CD4-positive, alpha-beta T cell treated with Interleukin-2 at 100 ng/mL for 4 hours (primary cell): ENCODE measurements at regions not wholly inside any gene's neighbourhood (a gene's known extent, or its start where the extent isn't known, plus 50 kb on each side); places are given as distances from the start of the nearest gene placed in this dataset.
"Not testable (repeated sequence)": the region's sequence is repeated elsewhere in the genome, so short reads cannot be mapped to it uniquely, and the experiment has no call there.

Experiments used
- DNase-seq: peaks from one replicate; pipeline ENCODE4 v3.0.0-alpha.2; 2020; ENCODE audit warnings: low spot score

GRCh38 chr3:159657629-159658028 lies 331.0 kb upstream of the IL12A start:
- no peak for DNase-seq

GRCh38 chr3:159660326-159660725 lies 328.3 kb upstream of the IL12A start:
- no peak for DNase-seq

DNA sequence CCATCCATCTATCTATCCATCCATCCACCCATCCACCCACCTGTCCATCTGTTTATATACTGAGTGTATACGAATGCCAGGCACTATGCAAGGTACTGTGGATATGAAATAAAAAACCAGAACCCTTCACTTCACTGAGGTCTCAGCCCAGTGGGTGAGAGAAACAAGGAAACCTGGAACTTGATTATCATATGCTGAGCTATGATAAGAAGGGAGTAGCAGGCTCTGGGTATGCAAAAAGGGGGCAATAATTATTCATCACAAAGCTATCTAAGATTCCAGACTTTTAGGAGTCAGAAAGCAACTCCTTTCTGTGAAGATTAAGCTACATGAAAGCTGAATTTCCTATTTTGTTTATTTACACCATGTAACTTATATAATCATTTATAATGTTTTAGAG lies 327.7 kb upstream of the IL12A start:
- no peak for DNase-seq

DNA sequence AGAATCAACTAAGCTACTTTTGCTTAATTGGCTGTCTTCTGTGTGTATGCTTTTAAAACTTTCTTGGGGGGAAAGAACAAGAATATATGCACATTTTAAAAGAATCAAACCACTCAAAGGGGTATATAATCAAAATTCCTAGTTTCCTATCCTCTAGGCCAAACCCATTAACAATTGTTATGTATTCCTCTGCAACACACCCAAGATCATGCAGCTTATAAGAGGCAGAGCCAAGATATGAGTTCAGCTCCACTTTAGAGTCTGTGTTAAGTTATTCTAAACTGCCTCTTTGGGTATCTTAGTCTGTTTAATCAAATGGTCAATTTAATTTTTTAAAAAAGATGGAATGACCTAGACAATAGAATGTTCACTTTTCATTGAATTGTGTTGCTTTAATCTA lies 326.1 kb upstream of the IL12A start:
- DNase-seq: no peak

DNA sequence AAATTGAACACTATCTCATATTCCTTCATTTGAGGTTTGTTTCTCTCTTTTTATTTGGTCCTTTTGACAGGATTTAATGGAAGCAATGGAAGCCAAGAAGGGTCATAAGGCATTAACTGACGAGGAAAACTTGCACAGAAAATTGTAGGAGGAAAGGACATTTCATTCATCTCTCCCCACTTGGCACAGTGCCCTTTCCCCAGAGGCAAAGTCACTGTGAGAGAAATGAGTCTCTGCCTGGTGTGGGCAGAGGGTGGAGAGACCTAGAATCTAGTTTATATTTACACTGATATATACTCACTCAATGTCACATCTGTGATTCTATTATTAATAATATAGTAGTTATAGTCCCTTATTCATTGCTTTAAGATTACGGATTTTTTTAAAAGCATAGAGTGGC lies 324.6 kb upstream of the IL12A start:
- no peak for DNase-seq

- DNase-seq: no peak
Observed at GRCh38 chr3:159664653-159665052, 324.0 kb upstream of the IL12A start.

GRCh38 chr3:159667261-159667660 lies 321.4 kb upstream of the IL12A start:
- no peak for DNase-seq

GRCh38 chr3:159668461-159668860 lies 320.2 kb upstream of the IL12A start:
- no peak for DNase-seq

DNA sequence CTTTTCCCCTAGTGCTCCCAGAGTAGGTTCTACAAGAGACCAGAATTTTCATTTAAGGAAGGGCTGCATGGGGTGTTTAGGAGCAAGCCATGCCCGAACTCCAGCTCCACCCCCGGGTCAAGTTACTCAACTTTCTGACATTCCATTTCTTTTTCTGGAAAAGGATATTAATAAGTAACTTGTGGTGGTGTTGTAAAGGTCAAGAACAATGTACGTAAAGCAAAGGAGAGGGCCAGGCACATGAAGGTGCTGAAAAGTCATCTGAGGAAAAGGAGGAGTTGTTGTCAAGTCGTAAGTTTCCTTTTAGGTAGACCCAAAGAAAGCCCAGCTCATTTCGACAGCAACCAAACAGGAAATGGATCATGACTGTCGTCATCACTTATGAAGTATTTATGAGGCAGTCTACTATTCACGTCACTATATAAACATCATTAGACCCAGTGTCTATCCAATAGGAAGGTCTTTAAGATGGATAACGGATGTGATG lies 319.6 kb upstream of the IL12A start:
- no peak for DNase-seq

GRCh38 chr3:159669766-159670165 lies 318.9 kb upstream of the IL12A start:
- DNase-seq: no peak

DNA sequence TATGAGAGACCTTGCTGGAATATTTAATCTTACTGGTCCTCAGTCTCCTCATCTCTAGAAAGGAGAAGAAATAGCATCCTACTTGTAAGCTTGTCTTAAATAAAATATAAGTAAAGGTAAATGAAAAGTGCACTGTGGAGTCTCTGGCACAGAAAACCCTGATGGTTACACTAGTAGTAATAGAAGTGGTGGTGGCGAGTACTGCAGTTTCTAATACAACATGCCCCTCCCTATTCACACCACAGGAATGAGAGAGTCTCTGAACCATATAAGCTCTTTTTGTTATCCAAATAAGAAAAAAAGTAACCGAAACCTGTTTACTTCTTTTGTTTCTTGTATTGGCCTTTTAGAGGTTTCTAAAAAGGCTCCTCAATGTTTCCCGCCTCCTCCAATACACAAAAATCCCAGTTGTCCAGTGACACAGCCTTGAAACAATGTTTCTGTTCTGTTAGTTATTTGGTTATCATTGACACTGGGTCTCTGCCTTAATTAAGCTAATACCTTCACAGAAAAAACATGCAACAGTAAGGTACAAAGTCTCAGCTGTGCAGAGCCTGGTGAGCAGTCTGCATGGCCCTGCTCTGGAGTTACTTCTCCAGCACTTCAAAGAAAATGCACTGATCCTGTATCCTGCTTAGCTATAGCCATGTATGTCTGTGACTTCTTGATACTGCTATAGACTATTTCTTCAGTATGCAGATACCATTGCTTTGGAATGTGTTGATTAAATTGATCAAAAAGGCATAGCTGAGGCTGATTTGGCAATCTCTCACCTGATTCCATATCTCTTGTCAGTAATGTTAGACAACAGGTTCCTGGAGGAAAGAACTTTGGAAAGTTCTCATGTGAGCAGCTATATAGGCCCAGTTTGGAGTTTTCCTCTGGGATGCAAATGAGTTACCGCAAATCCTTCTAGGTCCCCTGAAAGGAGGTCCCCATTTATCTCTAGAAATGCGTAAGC lies 315.6 kb upstream of the IL12A start:
- no peak for DNase-seq

DNA sequence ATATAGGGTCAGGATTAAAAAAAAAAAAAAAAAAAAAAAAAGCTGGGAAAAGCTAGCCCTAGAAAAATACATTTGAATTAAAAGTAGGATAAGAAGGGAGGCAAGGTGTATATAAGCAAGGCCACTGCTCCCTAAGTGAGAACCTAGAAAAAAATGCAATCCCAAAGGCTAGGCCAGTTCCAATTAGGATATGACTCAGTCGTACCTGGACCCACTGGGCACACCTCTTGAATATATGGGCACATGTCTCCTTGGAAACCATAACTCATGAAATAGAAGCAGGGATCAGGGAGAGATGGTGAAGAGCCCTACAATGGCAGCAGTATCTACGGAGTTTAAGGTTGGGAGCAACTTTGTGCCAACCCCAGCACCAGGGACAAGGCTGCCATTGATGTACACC lies 314.1 kb upstream of the IL12A start:
- DNase-seq: no peak

DNA sequence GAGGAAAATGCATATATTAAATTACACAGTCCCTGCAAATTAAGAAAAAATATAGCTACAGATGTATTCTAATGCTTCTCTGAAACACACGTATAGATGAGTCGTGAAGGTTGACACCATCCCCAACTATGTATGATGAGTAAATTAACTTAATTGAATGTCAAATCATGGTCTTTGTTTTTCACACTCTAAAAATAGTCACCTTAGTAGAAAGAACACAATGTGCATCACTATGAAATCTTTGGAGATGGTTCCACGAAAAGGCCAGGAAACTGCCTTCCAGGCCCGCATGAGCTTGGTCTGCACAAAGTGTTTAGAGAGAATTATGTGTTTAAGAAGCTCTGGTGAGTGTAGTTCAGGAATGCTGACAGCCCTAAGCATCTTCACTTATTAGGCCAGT lies 313.4 kb upstream of the IL12A start:
- DNase-seq: no peak

DNA sequence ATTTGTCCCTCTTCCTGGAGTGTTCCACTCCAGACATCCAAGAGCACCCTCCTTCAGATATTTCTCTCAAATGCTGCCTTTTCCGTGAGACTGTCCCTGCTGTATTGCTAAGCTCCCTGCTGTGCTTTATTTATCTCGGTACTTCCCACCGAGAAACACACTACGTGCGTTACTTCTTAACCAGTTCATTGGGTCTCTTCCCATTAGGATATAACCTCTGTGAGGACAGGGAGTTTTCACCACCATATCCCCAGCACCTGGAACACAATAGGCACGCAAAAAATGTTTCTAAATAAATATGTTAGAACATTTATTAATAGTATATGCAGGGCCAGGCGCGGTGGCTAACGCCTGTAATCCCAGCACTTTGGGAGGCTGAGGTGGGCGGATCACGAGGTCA lies 308.7 kb upstream of the IL12A start:
- DNase-seq: no peak

DNA sequence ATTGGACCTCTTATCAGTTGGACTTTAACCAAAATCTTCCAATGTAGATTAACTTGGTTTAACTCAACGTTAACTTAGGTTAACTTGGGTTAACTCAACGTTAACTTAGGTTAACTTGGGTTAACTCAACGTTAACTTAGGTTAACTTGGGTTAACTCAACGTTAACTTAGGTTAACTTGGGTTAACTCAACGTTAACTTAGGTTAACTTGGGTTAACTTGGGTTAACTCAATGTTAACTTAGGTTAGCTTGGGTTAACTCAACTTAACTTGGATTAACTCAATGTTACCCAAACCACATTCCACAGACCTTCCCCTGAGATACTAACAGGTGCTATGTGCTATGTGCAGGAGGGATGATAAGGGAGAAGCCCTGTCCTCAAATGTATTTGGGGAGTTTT lies 306.9 kb upstream of the IL12A start:
- DNase-seq: not testable (repeated sequence)

- no peak for DNase-seq
Observed at GRCh38 chr3:159685801-159686200, 302.8 kb upstream of the IL12A start.

- DNase-seq: no peak
Observed at GRCh38 chr3:159693226-159693625, 295.4 kb upstream of the IL12A start.

- DNase-seq: no peak
Observed at GRCh38 chr3:159711560-159712333, 276.9 kb upstream of the IL12A start.

- DNase-seq: no peak
Observed at GRCh38 chr3:159721324-159721723, 267.3 kb upstream of the IL12A start.

GRCh38 chr3:159723295-159723694 lies 265.3 kb upstream of the IL12A start:
- DNase-seq: no peak

GRCh38 chr3:159724627-159725026 lies 264.0 kb upstream of the IL12A start:
- DNase-seq: no peak

DNA sequence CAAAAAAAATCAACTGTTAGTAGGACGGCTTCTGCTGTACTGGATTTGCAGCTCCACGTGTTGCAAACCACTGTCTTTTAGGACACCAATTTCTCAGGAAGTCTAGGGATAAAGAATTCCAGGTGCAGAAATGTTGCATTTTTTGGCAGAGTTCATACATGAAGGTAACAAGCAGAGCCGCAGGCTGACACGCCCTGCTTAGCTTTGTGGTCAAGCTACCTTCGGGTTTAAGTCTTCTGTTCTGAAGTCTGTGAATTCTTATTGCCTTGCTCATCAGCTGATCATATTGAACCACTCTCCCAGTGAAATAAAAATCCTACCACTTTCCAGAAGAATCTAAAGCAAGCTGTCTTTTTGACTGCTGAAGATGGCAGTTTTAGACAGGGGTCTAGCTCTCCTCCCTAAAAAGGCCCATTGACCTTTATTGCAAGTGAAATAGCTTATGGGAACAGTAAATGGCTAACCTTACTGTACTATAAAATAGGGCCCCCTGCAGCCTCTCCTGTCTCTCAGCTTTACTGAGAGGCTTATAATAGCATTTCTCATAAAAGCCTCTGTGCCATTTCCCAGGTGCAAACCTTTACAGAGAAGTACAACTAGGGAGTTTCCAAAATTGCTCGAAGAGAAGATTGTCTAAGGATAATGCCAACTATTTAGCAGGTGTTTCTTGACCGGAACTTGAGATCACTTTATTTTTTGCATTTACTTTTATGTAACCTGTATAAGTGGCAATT lies 262.2 kb upstream of the IL12A start:
- DNase-seq: no peak
